Tibial nerve (tissue), 4 donors: ENCODE measurements at regions not wholly inside any gene's neighbourhood (a gene's known extent, or its start where the extent isn't known, plus 50 kb on each side); places are given as distances from the start of the nearest gene placed in this dataset.

Experiments used
- EP300 ChIP-seq, 2 donors: sonication (generic); formaldehyde crosslinking; IDR thresholded peaks; one replicate each; pipeline ENCODE4 v1.6.1; 2017; ENCODE audit warnings: antibody characterized with exemption in 2 of 2, mild to moderate bottlenecking in 1 of 2
- TF ChIP-seq, protein P1 (sequence below), 5 experiments: fragments of 200-600 bp in 3 of 5; fragments of 450-650 bp in 2 of 5; sonication (generic) in 3 of 5; IDR thresholded peaks; one replicate each; pipeline ENCODE4 v1.5.1; 2016 to 2019; ENCODE audit warnings: antibody characterized with exemption in 5 of 5, mild to moderate bottlenecking in 3 of 5, moderate library complexity in 2 of 5

DNA sequence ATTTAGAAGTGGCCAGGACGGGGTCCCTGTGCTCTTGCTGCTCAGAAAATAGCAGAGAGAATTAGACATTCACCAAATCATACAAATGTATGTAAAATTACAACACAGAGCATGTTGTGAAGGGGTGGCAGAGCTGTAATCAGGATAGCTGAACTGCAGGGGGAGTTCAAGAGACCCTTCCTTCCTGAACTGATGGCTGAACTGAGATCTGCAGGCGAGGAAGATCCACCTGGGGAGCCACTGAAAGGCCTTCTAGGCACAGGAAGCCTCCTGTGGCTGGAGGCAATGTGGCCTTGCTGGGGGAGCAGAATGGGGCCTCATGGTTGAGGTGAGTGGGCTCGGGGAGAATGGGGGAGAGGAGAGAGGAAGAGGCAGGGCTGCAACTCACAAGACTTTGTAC, 216.5 kb downstream of the PRDM2 start:
- TF ChIP-seq, protein P1, sequence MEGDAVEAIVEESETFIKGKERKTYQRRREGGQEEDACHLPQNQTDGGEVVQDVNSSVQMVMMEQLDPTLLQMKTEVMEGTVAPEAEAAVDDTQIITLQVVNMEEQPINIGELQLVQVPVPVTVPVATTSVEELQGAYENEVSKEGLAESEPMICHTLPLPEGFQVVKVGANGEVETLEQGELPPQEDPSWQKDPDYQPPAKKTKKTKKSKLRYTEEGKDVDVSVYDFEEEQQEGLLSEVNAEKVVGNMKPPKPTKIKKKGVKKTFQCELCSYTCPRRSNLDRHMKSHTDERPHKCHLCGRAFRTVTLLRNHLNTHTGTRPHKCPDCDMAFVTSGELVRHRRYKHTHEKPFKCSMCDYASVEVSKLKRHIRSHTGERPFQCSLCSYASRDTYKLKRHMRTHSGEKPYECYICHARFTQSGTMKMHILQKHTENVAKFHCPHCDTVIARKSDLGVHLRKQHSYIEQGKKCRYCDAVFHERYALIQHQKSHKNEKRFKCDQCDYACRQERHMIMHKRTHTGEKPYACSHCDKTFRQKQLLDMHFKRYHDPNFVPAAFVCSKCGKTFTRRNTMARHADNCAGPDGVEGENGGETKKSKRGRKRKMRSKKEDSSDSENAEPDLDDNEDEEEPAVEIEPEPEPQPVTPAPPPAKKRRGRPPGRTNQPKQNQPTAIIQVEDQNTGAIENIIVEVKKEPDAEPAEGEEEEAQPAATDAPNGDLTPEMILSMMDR (IDR thresholded peaks at IDR 0.05) = no peak
- no peak for TF ChIP-seq EP300 (IDR thresholded peaks at IDR 0.05)
